Body of pancreas (tissue), 4 donors: ENCODE measurements at regions not wholly inside any gene's neighbourhood (a gene's known extent, or its start where the extent isn't known, plus 50 kb on each side); places are given as distances from the start of the nearest gene placed in this dataset.

Experiments
- ATAC-seq: fragments of 150-250 bp; one replicate; pipeline ENCODE4 v1.9.1; 2016
- DNase-seq, 4 donors: peaks; one replicate each; pipeline ENCODE4 v3.0.0-alpha.2; 2019
- H3K27ac ChIP-seq, 4 donors: fragments of 200-600 bp; sonication (generic); 1 replicate in 3 of 4; 2 replicates in 1 of 4; pipeline versions ENCODE4 v1.5.1 to v1.6.1; 2016 to 2019; ENCODE audit warnings: mild to moderate bottlenecking in 1 of 4, mixed read lengths in 1 of 4, moderate library complexity in 1 of 4
- H3K27me3 ChIP-seq, 2 donors: fragments of 200-600 bp; sonication (generic); one replicate each; pipeline ENCODE4 v1.6.0; 2016; ENCODE audit warnings: mild to moderate bottlenecking in 1 of 2
- H3K36me3 ChIP-seq, 2 donors: fragments of 200-600 bp; sonication (generic); replicated peaks in 1 of 2; 2 replicates each; pipeline ENCODE4 v1.5.1; 2016; ENCODE audit warnings: low read depth in 2 of 2; ENCODE audit not compliant: insufficient read depth in 1 of 2
- H3K4me1 ChIP-seq: fragments of 200-600 bp; sonication (generic); one replicate; pipeline ENCODE4 v1.6.0; 2016
- H3K4me3 ChIP-seq, 2 donors: fragments of 200-600 bp; sonication (generic); 1 replicate in 1 of 2; 2 replicates in 1 of 2; pipeline ENCODE4 v1.5.1; 2016 to 2019
- H3K9me3 ChIP-seq, 3 donors: fragments of 200-600 bp; sonication (generic); 1 replicate in 2 of 3; 2 replicates in 1 of 3; pipeline ENCODE4 v1.5.1; 2016
- POLR2A ChIP-seq, 3 donors: fragments of 450-650 bp; IDR thresholded peaks; one replicate each; pipeline ENCODE4 v1.6.1; 2016; ENCODE audit warnings: antibody characterized with exemption in 3 of 3, mild to moderate bottlenecking in 2 of 3
- WGBS, 2 donors: methylation state at CpG; one replicate each; pipeline ENCODE4 v1.1.5; 2017; 5-methylcytosine and 5-hydroxymethylcytosine counted together
- intact Hi-C: fragments of 100-400 bp; cut with DNase I; formaldehyde crosslinking; loops from one replicate; pipeline ENCODE4 v1.15.1; 2023
- TF ChIP-seq, protein P1 (sequence below), 7 experiments: fragments of 450-650 bp in 4 of 7; fragments of 200-600 bp in 3 of 7; sonication (generic) in 3 of 7; IDR thresholded peaks; one replicate each; pipeline ENCODE4 v1.5.1; 2016 to 2019; ENCODE audit warnings: antibody characterized with exemption in 7 of 7

DNA sequence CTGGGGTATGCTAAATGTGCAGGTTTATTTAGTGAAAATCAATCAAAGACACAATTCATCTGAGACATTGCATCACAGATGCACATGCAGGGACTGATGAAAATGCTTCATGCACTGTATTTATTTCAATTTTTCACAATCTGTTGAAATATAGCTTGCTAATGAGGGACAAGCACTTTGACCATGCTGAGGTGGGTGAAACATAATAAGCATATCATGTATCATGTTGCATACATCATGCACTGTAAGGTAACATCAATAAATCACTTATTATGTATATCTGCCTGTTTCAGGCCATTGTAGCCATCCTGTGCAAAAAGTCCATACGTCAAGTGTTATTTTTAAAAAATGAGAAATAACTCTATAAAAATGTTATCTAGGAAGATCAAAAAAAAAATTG is 426.9 kb upstream of the PCDH15 start:
- intact Hi-C loops, result no loop called here
- TF ChIP-seq, protein P1, sequence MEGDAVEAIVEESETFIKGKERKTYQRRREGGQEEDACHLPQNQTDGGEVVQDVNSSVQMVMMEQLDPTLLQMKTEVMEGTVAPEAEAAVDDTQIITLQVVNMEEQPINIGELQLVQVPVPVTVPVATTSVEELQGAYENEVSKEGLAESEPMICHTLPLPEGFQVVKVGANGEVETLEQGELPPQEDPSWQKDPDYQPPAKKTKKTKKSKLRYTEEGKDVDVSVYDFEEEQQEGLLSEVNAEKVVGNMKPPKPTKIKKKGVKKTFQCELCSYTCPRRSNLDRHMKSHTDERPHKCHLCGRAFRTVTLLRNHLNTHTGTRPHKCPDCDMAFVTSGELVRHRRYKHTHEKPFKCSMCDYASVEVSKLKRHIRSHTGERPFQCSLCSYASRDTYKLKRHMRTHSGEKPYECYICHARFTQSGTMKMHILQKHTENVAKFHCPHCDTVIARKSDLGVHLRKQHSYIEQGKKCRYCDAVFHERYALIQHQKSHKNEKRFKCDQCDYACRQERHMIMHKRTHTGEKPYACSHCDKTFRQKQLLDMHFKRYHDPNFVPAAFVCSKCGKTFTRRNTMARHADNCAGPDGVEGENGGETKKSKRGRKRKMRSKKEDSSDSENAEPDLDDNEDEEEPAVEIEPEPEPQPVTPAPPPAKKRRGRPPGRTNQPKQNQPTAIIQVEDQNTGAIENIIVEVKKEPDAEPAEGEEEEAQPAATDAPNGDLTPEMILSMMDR (IDR thresholded peaks at IDR 0.05), result no peak
- no peak for TF ChIP-seq POLR2A (IDR thresholded peaks at IDR 0.05)
- H3K27me3 ChIP-seq, result no peaks in the 10 kb centered on the region
- no peaks in the 10 kb centered on the region for H3K36me3 ChIP-seq
- no peak overlapping the region for H3K4me3 ChIP-seq
- H3K9me3 ChIP-seq, result no peaks in the 10 kb centered on the region
- 0 to 32% methylated on average over 1 of the region's 1 CpG for WGBS, 2 donors
- no peaks in the 10 kb centered on the region for H3K4me1 ChIP-seq
- DNase-seq, result no peak
- no peak overlapping the region for H3K27ac ChIP-seq
- no peak for ATAC-seq

DNA sequence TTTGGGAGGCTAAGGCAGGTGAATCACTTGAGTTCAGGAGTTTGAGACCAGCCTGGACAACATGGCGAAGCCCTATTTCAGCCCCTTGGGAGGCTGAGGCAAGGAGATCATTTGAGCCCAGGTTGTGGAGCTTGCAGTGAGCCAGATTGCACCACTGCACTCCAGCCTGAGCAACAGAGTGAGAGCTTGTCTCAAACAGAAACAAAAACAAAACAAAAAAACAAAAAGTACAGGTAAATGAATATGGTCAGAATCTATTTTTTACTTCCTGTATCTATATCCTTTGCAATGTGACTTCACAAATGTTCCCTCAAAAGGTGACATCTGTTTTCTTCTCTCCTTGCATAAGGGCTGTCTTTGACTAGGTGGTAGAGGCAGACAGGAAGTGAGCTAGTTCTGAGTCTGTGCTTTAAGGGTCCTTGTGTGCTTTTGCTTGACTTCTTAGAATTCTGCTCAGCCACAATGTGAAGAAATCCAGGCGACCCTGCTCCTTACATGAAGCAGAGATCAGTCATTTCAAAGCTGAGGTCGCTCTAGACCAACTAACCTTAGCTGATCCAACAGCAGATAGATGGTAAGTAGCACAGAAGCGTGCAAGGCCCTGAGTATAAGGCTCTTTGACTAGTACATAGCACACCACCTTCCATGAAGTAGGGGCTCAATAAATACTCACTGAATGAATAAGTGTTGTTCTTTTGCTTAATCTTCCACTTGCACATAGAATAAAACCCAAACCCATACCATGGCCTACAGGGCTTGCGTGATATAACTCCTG is 423.2 kb upstream of the PCDH15 start:
- Histone ChIP-seq H3K27me3 (no peaks in the 10 kb centered on the region), H3K4me1 (no peaks in the 10 kb centered on the region), H3K9me3 (no peaks in the 10 kb centered on the region), H3K27ac (no peak overlapping the region), H3K4me3 (no peak overlapping the region), H3K36me3 (no peaks in the 10 kb centered on the region)
- DNase-seq (no peak), ATAC-seq (no peak)
- 68 to 72% methylated on average over 5 of the region's 5 CpGs for WGBS, 2 donors
- intact Hi-C loops, result no loop called here
- TF ChIP-seq, protein P1 (IDR thresholded peaks at IDR 0.05), result no peak
- TF ChIP-seq POLR2A (IDR thresholded peaks at IDR 0.05), result no peak

- no peaks in the 10 kb centered on the region for H3K36me3 ChIP-seq
- ATAC-seq, result no peak
- no peak overlapping the region for H3K27ac ChIP-seq
- no peaks in the 10 kb centered on the region for H3K27me3 ChIP-seq
- DNase-seq, result no peak
- intact Hi-C loops, result no loop called here
- H3K9me3 ChIP-seq, result no peaks in the 10 kb centered on the region
- 60 to 65% methylated on average over 2 of the region's 2 CpGs for WGBS, 2 donors
- no peak overlapping the region for H3K4me3 ChIP-seq
- no peak for TF ChIP-seq POLR2A (IDR thresholded peaks at IDR 0.05)
- TF ChIP-seq, protein P1 (IDR thresholded peaks at IDR 0.05), result no peak
- no peaks in the 10 kb centered on the region for H3K4me1 ChIP-seq
These were observed 422.3 kb upstream of the PCDH15 start for GRCh38 chr10:55223352-55223751.

- no peaks in the 10 kb centered on the region for H3K4me1 ChIP-seq
- DNase-seq, result no peak
- no peaks in the 10 kb centered on the region for H3K36me3 ChIP-seq
- no peak for ATAC-seq
- TF ChIP-seq POLR2A (IDR thresholded peaks at IDR 0.05), result no peak
- TF ChIP-seq, protein P1 (IDR thresholded peaks at IDR 0.05), result no peak
- no peaks in the 10 kb centered on the region for H3K9me3 ChIP-seq
- H3K27me3 ChIP-seq, result no peaks in the 10 kb centered on the region
- no peak overlapping the region for H3K4me3 ChIP-seq
- H3K27ac ChIP-seq, result no peak overlapping the region
- intact Hi-C loops, result no loop called here
These were observed 419.9 kb upstream of the PCDH15 start for GRCh38 chr10:55220975-55221374.

GRCh38 chr10:55215699-55216098 is 414.7 kb upstream of the PCDH15 start:
- 66 to 72% methylated on average over 1 of the region's 1 CpG for whole genome bisulfite sequencing, 2 donors
- intact Hi-C loops, result no loop called here

More at GRCh38 chr10:55215699-55216098, 414.7 kb upstream of the PCDH15 start:
- Histone ChIP-seq H3K4me3 (no peak overlapping the region), H3K36me3 (no peaks in the 10 kb centered on the region), H3K27ac (no peak overlapping the region), H3K9me3 (no peaks in the 10 kb centered on the region), H3K27me3 (no peaks in the 10 kb centered on the region), H3K4me1 (no peaks in the 10 kb centered on the region)
- no peak for DNase-seq
- no peak for ATAC-seq
- TF ChIP-seq, protein P1 (IDR thresholded peaks at IDR 0.05), result no peak
- TF ChIP-seq POLR2A (IDR thresholded peaks at IDR 0.05), result no peak
